WTC11 (cell line): ENCODE measurements at regions not wholly inside any gene's neighbourhood (a gene's known extent, or its start where the extent isn't known, plus 50 kb on each side); places are given as distances from the start of the nearest gene placed in this dataset.

Experiments used
- ATAC-seq: fragments of 200-7000 bp; cut with Tn5 transposase; 2 replicates; pipeline ENCODE4 v1.10.0; 2021; ENCODE audit warnings: mild to moderate bottlenecking, moderate library complexity
- CTCF ChIA-PET: fragments of 300-600 bp; sonication (Branson Sonifier 250); formaldehyde crosslinking; loops from one replicate; lab custom pipeline; 2021; ENCODE audit warnings: antibody characterized with exemption; lab: Charles Lee
- POLR2A ChIA-PET: fragments of 350-600 bp; sonication (Branson Sonifier 250); formaldehyde crosslinking; loops from one replicate; lab custom pipeline; 2021; ENCODE audit warnings: antibody characterized with exemption; lab: Charles Lee
- DNase-seq: peaks from one replicate; pipeline ENCODE4 v3.0.0; 2021; ENCODE audit warnings: low spot score
- H3K27ac Mint-ChIP-seq: 2 replicates; pipeline ENCODE4 v1.8.0; 2021; ENCODE audit warnings: mixed read lengths
- H3K27me3 Mint-ChIP-seq: 2 replicates; pipeline ENCODE4 v1.8.0; 2021; ENCODE audit warnings: low read depth, mild to moderate bottlenecking, moderate library complexity, mixed read lengths
- H3K36me3 Mint-ChIP-seq: 2 replicates; pipeline ENCODE4 v1.8.0; 2021; ENCODE audit warnings: mixed read lengths
- H3K4me1 Mint-ChIP-seq: 2 replicates; pipeline ENCODE4 v1.8.0; 2022; ENCODE audit warnings: mixed read lengths
- H3K4me3 Mint-ChIP-seq: 2 replicates; pipeline ENCODE4 v1.8.0; 2021; ENCODE audit warnings: mild to moderate bottlenecking, moderate library complexity, mixed read lengths
- H3K9me3 Mint-ChIP-seq: 2 replicates; pipeline ENCODE4 v1.8.0; 2021; ENCODE audit warnings: mixed read lengths
- AFF4 ChIP-seq: sonication (generic); formaldehyde crosslinking; IDR thresholded peaks from 2 replicates; pipeline ENCODE4 v1.8.1; 2023; ENCODE audit warnings: mild to moderate bottlenecking, missing genetic modification reagents, borderline replicate concordance
- ATF1 ChIP-seq: sonication (generic); formaldehyde crosslinking; IDR thresholded peaks from 2 replicates; pipeline ENCODE4 v1.8.1; 2023; ENCODE audit warnings: mild to moderate bottlenecking, moderate library complexity, missing genetic modification reagents
- E2F5 ChIP-seq: sonication (generic); formaldehyde crosslinking; IDR thresholded peaks from 2 replicates; pipeline ENCODE4 v1.8.1; 2022; ENCODE audit warnings: mild to moderate bottlenecking, moderate library complexity, missing genetic modification reagents
- ELF4 ChIP-seq: sonication (generic); formaldehyde crosslinking; IDR thresholded peaks from 2 replicates; pipeline ENCODE4 v1.8.1; 2022; ENCODE audit warnings: low read depth, mild to moderate bottlenecking, moderate library complexity, missing genetic modification reagents
- GABPB1 ChIP-seq: sonication (generic); formaldehyde crosslinking; IDR thresholded peaks from 2 replicates; pipeline ENCODE4 v1.8.1; 2023; ENCODE audit warnings: mild to moderate bottlenecking, missing genetic modification reagents
- GRHL2 ChIP-seq: fragments of 250-450 bp; sonication (Bioruptor Pico); IDR thresholded peaks from 2 replicates; pipeline ENCODE4 v1.8.0; 2022; ENCODE audit warnings: mild to moderate bottlenecking, moderate library complexity; ENCODE audit not compliant: insufficient replicate concordance, severe bottlenecking
- IRF2 ChIP-seq: sonication (generic); formaldehyde crosslinking; IDR thresholded peaks from 2 replicates; pipeline ENCODE4 v1.8.0; 2022; ENCODE audit warnings: low read depth, missing genetic modification reagents, borderline replicate concordance
- PRRX2 ChIP-seq: fragments of 250-450 bp; sonication (Bioruptor Pico); IDR thresholded peaks from 2 replicates; pipeline ENCODE4 v1.8.0; 2021; ENCODE audit warnings: mild to moderate bottlenecking
- ZNF219 ChIP-seq: sonication (generic); formaldehyde crosslinking; IDR thresholded peaks from 2 replicates; pipeline ENCODE4 v1.8.0; 2023; ENCODE audit warnings: missing genetic modification reagents, mild to moderate bottlenecking, borderline replicate concordance
- ZNF317 ChIP-seq: sonication (generic); formaldehyde crosslinking; IDR thresholded peaks from 2 replicates; pipeline ENCODE4 v1.8.1; 2023; ENCODE audit warnings: low read depth, mild to moderate bottlenecking, moderate library complexity, missing genetic modification reagents, borderline replicate concordance
- ZNF423 ChIP-seq: fragments of 250-450 bp; sonication (Bioruptor Pico); IDR thresholded peaks from 2 replicates; pipeline ENCODE4 v2.1.2; 2022; ENCODE audit warnings: mild to moderate bottlenecking, moderate library complexity
- TF ChIP-seq, protein P1 (sequence below): sonication (generic); formaldehyde crosslinking; IDR thresholded peaks from 2 replicates; pipeline ENCODE4 v1.8.0; 2022; ENCODE audit warnings: missing genetic modification reagents
- TF ChIP-seq, protein P2 (sequence below): sonication (generic); formaldehyde crosslinking; IDR thresholded peaks from 2 replicates; pipeline ENCODE4 v1.8.1; 2023; ENCODE audit warnings: mild to moderate bottlenecking, missing genetic modification reagents, moderate library complexity
- TF ChIP-seq, protein P3 (sequence below): sonication (generic); formaldehyde crosslinking; conservative IDR thresholded peaks from 2 replicates; pipeline ENCODE4 v1.8.1; 2022; ENCODE audit warnings: mild to moderate bottlenecking, missing genetic modification reagents

DNA sequence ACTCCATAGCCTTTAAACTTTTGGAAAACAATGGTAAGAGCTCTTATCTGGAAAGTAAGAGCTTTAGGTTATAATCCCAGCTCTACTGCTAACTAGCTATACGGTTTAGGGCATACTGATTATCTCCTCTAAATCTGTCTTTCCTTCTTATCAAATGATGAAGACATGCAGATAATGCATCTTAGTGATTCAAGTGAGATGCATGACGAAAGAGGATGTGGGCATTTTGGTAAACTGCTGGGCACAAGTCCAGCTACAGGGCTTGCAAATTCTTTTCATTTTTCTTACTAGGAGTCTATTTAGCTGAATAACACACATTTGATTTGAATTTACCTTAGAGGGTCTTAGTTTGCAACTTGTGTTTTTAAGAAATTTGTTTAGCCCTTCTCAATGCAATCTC is 1604.8 kb upstream of the ZEB2 start:
- Mint-ChIP-seq H3K27ac (no peak overlapping the region), H3K36me3 (no peaks in the 10 kb centered on the region), H3K4me3 (no peak overlapping the region), H3K9me3 (peaks cover 11% of the 10 kb centered on the region), H3K27me3 (no peaks in the 10 kb centered on the region), H3K4me1 (peaks cover 10% of the 10 kb centered on the region)
- TF ChIP-seq ZNF219 (CRISPR knock-in tag) (no peak), ZNF317 (no peak), AFF4 (no peak)
- CTCF ChIA-PET = no interaction called here
- POLR2A ChIA-PET = no interaction called here
- DNase-seq (no peak), ATAC-seq (no peak)

DNA sequence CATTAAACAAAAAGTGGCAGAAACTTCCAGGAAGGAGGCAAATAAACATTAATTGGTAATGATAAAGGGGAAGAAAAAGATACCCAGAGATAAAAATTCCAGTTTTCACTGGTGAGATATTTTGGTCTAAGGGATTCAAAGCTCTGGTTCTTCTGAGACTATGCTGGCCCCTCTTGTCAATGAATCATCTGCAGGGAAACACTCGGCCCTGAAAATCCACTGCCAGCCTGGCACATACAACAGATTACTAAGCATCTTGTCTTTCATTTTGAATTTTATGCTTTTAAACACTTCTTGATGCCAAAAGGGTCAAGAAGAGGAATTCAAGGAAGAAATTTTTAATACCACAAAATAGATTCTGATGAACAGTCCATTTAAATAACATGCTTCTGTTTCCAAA is 1603.8 kb upstream of the ZEB2 start:
- Mint-ChIP-seq H3K4me3 (no peak overlapping the region), H3K36me3 (no peaks in the 10 kb centered on the region), H3K27me3 (no peaks in the 10 kb centered on the region), H3K27ac (no peak overlapping the region), H3K9me3 (peaks cover 5% of the 10 kb centered on the region), H3K4me1 (peaks cover 8% of the 10 kb centered on the region)
- TF ChIP-seq E2F5 (CRISPR knock-in tag) = no peak
- TF ChIP-seq, protein P1, sequence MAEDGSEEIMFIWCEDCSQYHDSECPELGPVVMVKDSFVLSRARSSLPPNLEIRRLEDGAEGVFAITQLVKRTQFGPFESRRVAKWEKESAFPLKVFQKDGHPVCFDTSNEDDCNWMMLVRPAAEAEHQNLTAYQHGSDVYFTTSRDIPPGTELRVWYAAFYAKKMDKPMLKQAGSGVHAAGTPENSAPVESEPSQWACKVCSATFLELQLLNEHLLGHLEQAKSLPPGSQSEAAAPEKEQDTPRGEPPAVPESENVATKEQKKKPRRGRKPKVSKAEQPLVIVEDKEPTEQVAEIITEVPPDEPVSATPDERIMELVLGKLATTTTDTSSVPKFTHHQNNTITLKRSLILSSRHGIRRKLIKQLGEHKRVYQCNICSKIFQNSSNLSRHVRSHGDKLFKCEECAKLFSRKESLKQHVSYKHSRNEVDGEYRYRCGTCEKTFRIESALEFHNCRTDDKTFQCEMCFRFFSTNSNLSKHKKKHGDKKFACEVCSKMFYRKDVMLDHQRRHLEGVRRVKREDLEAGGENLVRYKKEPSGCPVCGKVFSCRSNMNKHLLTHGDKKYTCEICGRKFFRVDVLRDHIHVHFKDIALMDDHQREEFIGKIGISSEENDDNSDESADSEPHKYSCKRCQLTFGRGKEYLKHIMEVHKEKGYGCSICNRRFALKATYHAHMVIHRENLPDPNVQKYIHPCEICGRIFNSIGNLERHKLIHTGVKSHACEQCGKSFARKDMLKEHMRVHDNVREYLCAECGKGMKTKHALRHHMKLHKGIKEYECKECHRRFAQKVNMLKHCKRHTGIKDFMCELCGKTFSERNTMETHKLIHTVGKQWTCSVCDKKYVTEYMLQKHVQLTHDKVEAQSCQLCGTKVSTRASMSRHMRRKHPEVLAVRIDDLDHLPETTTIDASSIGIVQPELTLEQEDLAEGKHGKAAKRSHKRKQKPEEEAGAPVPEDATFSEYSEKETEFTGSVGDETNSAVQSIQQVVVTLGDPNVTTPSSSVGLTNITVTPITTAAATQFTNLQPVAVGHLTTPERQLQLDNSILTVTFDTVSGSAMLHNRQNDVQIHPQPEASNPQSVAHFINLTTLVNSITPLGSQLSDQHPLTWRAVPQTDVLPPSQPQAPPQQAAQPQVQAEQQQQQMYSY (CRISPR knock-in tag) = no peak
- no peak for TF ChIP-seq ZNF219 (CRISPR knock-in tag)
- TF ChIP-seq GABPB1 (CRISPR knock-in tag) = no peak
- TF ChIP-seq IRF2 (CRISPR knock-in tag) = no peak
- no peak for TF ChIP-seq ELF4
- no peak for TF ChIP-seq ATF1 (CRISPR knock-in tag)
- no peak for TF ChIP-seq ZNF423 (CRISPR knock-in tag)
- TF ChIP-seq PRRX2 (CRISPR knock-in tag) = no peak
- TF ChIP-seq GRHL2 (CRISPR knock-in tag) = no peak
- TF ChIP-seq, protein P2, sequence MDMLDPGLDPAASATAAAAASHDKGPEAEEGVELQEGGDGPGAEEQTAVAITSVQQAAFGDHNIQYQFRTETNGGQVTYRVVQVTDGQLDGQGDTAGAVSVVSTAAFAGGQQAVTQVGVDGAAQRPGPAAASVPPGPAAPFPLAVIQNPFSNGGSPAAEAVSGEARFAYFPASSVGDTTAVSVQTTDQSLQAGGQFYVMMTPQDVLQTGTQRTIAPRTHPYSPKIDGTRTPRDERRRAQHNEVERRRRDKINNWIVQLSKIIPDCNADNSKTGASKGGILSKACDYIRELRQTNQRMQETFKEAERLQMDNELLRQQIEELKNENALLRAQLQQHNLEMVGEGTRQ (CRISPR knock-in tag) = no peak
- TF ChIP-seq, protein P3, sequence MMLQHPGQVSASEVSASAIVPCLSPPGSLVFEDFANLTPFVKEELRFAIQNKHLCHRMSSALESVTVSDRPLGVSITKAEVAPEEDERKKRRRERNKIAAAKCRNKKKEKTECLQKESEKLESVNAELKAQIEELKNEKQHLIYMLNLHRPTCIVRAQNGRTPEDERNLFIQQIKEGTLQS = no peak
- ChIA-PET CTCF (no interaction called here), POLR2A (no interaction called here)
- DNase-seq (no peak), ATAC-seq (no peak)
